Fibroblast of skin of left quadriceps (primary cell): ENCODE measurements at regions not wholly inside any gene's neighbourhood (a gene's known extent, or its start where the extent isn't known, plus 50 kb on each side); places are given as distances from the start of the nearest gene placed in this dataset.

Experiments used
- DNase-seq, 2 experiments: peaks; one replicate each; pipeline ENCODE4 v3.0.0-alpha.2; 2013; ENCODE audit warnings: low read depth in 2 of 2

DNA sequence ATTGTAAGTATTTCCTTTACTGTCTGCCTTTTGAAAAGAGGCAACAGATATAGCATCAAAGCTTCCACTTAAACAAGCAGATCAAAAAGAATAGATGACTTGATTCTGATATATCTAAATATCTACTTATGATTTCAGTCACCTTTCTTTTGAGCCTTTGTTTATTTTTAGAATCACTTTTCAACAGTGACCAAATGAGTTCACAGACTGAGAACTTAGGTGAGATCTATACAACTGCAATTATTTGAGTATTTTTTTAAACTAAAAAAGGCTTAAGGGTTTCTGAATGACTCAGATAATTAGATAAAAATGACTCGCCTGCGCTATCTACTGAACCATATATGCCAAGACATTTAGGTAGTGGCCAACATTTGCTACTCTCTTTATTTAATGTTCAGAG lies 166.7 kb upstream of the KCNIP4 start:
- DNase-seq = no peak

DNA sequence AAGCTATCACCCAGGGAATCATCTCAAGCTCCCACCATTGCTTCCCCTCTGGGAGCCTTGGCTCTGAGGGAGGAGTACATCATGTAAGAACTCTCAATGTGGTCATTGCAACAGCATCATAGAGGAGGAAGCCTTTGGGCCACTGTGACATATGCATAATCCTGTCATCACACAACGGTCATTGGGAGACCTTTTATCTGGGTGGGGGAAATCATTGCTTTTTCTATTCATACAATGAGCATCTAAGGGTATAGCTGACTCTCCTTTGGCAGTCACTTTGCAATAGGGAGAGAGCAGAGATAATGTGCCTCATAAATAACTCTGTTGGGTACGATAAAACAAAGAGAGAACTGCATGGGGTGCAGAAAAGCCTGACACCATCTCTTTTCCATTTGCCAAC lies 155.2 kb upstream of the KCNIP4 start:
- no peak for DNase-seq

GRCh38 chr4:22099896-22100295 lies 151.3 kb upstream of the KCNIP4 start:
- DNase-seq = peak in 1 of 2 experiments; percentile 4

DNA sequence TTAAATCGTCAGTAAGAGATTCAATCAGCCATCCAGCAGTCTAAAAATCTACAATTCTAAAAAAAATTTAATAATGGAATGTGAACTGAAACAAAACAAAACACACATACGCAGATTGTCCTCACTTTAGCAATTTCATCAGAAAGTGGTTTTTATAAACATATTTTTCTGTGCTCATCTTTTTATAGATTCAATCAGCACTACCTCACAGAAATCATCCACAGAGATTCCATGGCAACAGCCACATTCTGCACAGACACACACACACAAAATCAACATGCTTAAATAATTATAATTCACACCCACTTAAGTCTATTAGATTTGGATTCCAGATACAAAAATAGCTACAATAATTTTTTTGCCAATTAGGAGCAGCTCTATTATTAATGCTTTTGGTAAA lies 149.0 kb upstream of the KCNIP4 start:
- DNase-seq = no peak

- DNase-seq = no peak
Measured at GRCh38 chr4:22094217-22094616, 145.6 kb upstream of the KCNIP4 start.

DNA sequence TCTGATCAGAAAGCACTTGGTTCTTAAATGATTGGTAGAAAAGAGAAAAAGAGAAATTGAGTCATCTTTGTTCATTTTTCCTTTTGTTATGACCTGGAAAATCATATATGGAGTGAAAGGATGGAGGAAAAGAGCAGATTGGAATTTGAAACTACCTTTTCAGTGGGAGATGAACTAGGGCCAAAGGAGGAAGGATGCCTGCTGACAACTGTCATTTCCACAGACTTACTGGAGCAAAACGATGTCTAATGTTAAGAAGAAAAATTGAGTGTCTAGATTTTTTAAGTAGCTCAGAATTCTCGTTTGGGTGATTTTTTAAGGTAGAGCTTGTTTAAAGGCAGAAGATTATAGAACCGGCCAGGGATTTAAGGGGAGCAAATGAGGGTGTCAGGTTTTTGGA lies 144.6 kb upstream of the KCNIP4 start:
- DNase-seq = no peak

- DNase-seq = no peak
Measured at GRCh38 chr4:22091906-22092305, 143.3 kb upstream of the KCNIP4 start.

DNA sequence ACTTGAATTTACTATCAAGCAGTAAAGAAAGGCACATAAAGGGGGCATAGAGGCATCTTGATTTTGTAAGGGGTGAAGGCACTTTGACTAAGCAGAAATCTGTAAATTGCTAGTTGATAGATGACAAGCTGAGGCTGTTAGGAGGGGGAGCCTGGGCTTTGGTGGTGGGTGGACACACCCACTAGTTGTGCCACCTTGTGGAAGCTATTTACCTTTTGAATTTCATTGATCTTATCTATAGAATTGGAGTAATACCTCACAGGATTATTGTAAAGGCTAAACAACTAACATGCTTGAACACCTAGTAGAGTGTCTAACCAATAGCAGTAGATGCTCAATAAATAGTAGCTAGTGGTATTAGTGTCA lies 142.8 kb upstream of the KCNIP4 start:
- DNase-seq = no peak

DNA sequence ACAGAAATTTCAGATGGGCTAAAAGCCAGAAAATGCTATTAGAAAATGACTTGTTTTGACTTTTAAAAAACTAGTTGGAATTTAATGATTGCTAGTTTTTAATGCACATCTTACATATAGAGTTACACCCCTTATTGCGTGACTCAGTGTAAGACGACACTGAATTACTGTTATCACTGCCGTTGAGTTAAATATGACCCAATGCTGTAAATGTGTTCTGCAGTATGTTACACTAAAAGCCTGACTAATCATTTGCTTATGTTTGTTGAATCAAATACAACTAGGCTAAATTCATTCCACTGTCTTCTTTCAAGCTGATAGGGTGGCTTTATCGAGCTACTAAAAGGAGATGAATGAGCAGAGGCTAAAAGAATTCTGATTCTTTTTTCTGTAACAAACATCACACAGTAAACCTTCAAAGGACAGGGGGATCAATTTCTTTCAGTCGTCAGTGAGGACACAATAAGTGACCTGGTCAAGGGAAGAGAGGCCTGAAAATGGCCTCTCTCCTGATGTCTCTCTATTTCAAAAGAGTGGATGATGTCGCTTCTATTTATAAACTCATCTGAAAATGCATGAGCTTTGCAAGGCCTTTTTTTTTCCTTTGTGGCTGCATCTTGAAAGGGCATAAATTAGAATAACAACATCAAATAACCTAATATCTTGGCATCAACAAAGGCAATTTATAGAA lies 142.2 kb upstream of the KCNIP4 start:
- DNase-seq = peak; percentile 37 to 45

- no peak for DNase-seq
Measured at GRCh38 chr4:22077571-22077970, 129.0 kb upstream of the KCNIP4 start.

DNA sequence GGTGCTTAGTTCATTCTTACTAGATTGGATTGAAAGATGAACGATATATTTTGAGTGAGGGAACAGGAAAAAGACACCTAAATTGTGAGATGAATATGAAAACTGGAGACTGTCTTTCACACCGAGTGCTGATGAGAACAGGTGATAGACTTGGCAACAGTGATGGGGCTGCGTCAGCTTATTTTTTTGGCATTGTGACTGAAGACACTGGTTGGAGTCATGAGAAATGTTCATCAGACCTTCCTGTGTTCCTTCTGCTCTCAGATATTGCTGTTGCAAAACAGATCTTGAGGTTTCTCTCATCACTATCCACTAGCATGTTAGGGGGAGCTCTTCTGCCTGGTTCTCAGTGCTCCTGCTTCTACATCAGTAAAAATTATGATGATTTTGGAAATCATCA lies 124.2 kb upstream of the KCNIP4 start:
- no peak for DNase-seq

DNA sequence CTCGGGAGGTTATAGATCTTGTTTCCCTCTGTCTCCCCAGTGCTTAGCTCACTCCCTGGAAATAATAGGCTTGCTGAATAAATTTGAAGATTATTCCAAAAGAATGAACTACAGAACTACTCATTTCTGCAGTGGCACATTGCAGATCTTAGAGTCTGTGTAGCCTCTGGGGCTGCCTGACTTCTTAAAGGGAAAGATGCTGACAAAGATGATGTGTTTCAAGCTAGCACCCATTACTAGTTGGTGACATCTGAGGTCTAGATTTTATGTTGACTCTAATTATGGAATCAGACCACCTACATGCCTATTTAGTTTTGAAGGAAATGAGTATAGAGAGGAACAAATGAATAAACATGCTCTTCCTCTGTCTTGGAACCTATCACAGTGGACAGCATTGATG lies 123.7 kb upstream of the KCNIP4 start:
- no peak for DNase-seq

- DNase-seq = no peak
Measured at GRCh38 chr4:22071749-22072148, 123.2 kb upstream of the KCNIP4 start.

GRCh38 chr4:22070256-22070655 lies 121.7 kb upstream of the KCNIP4 start:
- no peak for DNase-seq

- no peak for DNase-seq
Measured at GRCh38 chr4:22063613-22064012, 115.0 kb upstream of the KCNIP4 start.

DNA sequence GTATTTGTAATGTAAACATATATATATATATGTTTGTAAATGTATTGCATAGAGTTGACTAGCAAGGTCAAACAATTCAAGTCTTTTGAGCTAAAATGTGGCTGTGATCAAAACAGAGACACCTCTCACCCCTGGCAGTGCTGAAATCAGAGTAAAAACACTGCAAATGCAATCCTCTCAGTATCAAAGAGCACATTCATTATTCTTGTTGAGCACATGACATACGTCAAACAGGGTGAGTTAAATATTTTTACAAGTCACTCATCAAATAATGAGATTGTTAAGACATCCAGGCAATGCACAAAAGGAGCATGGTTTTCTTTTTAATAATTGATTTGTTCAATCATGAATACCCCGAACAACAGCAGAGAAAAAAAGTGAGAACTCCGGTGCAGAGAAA lies 114.1 kb upstream of the KCNIP4 start:
- DNase-seq = no peak

GRCh38 chr4:22055954-22056353 lies 107.4 kb upstream of the KCNIP4 start:
- no peak for DNase-seq

DNA sequence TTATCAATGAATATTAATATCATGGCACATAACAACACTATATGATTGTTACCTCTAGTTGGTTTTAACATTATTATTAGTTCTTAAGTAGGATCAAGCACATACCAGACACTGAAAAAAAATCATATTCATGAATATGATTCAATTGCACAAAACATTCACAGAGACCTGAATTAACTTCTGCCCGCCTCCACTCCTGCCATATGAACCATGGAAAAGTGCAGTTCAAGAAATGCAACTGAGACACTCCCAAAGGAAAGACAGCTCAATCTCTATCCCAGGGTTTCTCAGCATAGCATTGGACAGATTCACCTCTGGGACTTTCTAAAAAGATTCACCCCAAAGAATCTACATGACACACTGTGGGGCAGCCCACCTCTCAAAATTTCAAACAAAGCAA lies 103.5 kb upstream of the KCNIP4 start:
- DNase-seq = no peak

DNA sequence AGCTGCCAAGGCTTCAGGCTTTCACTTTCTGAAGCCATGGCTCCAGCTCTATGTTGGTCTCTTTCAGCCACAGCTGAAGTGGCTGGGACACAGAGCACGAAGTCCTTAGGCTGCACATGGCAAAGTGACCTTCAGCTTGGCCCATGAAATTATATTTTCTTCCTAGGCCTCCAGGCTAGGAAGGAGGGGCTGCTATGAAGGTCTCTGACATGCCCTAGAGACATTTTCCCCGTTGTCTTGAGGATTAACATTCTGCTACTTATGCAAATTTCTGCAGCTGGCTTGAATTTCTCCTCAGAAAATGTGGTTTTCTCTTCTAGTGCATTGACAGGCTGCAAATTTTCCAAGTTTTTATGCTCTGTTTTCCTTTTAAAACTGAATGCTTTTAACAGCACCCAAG lies 99.8 kb upstream of the KCNIP4 start:
- DNase-seq = no peak

DNA sequence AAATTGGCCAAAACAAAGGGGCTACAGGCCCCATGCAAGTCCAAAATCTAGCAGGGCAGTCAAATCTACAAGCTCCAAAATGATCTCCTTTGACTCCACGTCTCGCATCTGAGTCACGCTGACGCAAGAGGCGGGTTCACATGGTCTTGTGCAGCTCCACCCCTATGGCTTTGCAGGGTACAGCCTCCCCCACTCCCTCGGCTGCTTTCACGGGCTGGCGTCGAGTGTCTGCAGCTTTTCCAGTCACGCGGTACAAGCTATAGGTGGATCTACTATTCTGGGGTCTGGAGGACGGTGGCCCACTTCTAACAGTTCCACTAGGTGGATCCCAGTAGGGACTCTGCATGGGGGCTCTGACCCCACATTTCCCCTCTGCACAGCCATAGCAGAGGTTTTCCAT lies 99.2 kb upstream of the KCNIP4 start:
- no peak for DNase-seq

DNA sequence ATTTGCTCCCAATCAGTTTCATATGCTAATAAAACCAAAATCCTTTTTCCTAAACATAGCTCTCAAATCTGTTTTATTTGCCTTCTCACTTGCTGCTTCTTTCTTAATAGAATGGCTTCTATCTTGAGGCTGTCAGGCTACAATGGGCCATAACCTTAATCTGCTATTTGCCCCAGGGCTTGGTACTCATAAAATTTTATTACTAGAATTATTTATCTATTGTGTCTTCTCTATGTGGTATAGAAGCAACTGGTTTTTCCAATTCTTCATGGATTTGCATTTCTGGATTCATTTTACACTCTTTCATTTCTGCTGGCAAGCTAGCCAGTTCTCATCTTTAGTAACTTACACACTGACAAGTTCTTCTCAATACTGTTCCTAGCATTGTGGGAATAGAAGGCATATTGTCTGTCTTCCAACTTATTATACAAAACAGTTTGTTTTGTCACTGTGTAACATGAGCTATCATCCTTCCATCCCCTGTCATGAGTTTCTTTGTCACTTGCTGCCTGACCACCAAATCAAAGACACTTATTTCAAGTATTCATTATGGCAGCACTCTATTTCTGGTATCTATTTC lies 96.6 kb upstream of the KCNIP4 start:
- DNase-seq = no peak

DNA sequence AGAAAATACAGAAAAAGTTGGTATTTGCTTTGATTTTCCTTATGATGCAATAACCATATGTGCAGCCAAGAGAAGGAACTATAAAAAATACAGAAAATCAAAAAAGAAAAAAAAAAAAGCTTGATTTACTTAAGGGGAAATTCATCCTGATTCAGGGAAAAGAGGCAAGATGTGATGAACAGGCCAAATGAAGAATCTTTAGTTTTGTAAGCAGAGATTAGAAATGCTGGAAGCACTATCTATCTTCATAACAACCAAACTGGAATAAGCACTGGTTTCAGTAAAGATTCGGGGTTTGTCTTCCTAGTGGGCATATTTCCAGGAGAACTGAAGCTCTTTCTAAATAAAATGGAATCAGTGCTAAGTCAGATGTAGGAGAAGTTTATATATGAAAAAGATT lies 82.9 kb upstream of the KCNIP4 start:
- no peak for DNase-seq

DNA sequence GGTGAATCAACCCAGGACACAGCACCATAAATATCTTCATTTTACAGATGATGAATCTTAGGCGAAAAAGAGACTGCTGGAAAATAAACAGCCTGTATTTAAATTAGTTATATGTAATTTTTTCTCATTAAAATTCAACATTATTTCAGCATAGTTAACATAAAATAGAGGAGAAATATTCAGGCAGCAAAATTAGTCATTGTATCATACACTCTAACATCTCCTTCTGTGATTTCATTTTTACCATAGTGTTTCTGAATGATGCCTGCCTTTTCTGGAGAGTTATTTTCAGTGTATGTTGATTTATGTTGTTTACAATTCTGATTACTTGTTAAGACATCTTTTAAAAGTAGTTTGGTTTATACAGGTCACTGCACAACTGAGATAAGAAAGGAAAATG lies 82.3 kb upstream of the KCNIP4 start:
- DNase-seq = no peak

- no peak for DNase-seq
Measured at GRCh38 chr4:22030307-22030706, 81.7 kb upstream of the KCNIP4 start.
